ENCODE measurements at regions not wholly inside any gene's neighbourhood (a gene's known extent, or its start where the extent isn't known, plus 50 kb on each side); places are given as distances from the start of the nearest gene placed in this dataset.

DNA sequence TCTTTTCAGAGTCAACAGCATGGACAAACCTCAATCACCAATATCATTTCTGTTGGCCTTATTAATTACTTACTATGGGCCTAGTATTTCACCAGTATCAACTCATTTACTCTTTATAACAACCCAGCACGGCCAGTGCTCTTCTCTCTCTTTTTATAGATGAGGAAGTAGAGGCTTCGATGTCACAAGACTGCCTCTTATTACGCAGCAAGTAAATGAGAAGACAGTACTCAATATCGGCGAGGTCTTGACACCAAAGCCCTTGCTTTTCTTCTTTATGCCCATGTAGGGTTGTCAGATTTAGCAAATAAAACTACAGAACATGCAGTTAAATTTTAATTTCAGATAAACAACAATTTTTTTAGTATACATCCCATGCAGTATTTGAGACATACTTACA is 99.0 kb upstream of the KCNMB2 start:
- TF ChIP-seq POLR2A (IDR thresholded peaks at IDR 0.05; ENCODE audit: extremely low read depth, insufficient read length) = no peak
- no peak for TF ChIP-seq CTCF (IDR thresholded peaks at IDR 0.05; ENCODE audit: low read depth, low read length)
